ENCODE measurements at regions not wholly inside any gene's neighbourhood (a gene's known extent, or its start where the extent isn't known, plus 50 kb on each side); places are given as distances from the start of the nearest gene placed in this dataset.

DNA sequence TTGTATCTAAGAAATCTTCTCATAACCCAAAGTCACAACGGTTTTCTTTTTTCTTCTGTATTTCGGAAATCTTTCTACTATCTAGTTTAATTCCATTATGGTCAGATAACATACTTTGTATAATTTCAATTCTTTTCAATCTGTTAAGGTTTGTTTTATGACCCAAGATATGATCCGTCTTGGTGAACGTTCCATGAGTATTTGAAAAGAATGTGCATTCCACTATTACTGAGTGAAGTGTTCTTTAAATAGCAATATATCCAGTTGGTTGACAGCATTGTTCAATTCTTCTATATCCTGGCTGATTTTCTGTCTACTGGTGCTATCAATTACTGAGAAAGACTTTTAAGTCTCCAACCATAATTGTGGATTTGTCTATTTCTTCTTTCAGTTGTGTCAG, 414.5 kb downstream of the TNS1 start:
- TF ChIP-seq GABPA (IDR thresholded peaks at IDR 0.05; ENCODE audit: low read depth) (no peak), TCF12 (IDR thresholded peaks at IDR 0.05; ENCODE audit: low read depth, low read length) (no peak), SP1 (IDR thresholded peaks at IDR 0.05; ENCODE audit: low read depth, low read length) (no peak), JUND (IDR thresholded peaks at IDR 0.05; ENCODE audit: low read depth, low read length) (no peak), BACH1 (IDR thresholded peaks at IDR 0.05; ENCODE audit: borderline replicate concordance) (no peak), MXI1 (IDR thresholded peaks at IDR 0.05; ENCODE audit: low read depth, low read length) (no peak), POLR2A (IDR thresholded peaks at IDR 0.05; ENCODE audit: low read depth, low read length) (no peak), CUX1 (IDR thresholded peaks at IDR 0.05; ENCODE audit: insufficient replicate concordance, low read depth, low read length) (no peak)
- TF ChIP-seq, protein P1, sequence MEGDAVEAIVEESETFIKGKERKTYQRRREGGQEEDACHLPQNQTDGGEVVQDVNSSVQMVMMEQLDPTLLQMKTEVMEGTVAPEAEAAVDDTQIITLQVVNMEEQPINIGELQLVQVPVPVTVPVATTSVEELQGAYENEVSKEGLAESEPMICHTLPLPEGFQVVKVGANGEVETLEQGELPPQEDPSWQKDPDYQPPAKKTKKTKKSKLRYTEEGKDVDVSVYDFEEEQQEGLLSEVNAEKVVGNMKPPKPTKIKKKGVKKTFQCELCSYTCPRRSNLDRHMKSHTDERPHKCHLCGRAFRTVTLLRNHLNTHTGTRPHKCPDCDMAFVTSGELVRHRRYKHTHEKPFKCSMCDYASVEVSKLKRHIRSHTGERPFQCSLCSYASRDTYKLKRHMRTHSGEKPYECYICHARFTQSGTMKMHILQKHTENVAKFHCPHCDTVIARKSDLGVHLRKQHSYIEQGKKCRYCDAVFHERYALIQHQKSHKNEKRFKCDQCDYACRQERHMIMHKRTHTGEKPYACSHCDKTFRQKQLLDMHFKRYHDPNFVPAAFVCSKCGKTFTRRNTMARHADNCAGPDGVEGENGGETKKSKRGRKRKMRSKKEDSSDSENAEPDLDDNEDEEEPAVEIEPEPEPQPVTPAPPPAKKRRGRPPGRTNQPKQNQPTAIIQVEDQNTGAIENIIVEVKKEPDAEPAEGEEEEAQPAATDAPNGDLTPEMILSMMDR (IDR thresholded peaks at IDR 0.05 in 2 of 3, conservative IDR thresholded peaks at IDR 0.05 in 1 of 3; ENCODE audit: control insufficient read depth in 2 of 3, extremely low read depth in 1 of 3, insufficient read depth in 1 of 3, low read depth in 3 of 3, low read length in 3 of 3): no peak
- TF ChIP-seq, protein P2, sequence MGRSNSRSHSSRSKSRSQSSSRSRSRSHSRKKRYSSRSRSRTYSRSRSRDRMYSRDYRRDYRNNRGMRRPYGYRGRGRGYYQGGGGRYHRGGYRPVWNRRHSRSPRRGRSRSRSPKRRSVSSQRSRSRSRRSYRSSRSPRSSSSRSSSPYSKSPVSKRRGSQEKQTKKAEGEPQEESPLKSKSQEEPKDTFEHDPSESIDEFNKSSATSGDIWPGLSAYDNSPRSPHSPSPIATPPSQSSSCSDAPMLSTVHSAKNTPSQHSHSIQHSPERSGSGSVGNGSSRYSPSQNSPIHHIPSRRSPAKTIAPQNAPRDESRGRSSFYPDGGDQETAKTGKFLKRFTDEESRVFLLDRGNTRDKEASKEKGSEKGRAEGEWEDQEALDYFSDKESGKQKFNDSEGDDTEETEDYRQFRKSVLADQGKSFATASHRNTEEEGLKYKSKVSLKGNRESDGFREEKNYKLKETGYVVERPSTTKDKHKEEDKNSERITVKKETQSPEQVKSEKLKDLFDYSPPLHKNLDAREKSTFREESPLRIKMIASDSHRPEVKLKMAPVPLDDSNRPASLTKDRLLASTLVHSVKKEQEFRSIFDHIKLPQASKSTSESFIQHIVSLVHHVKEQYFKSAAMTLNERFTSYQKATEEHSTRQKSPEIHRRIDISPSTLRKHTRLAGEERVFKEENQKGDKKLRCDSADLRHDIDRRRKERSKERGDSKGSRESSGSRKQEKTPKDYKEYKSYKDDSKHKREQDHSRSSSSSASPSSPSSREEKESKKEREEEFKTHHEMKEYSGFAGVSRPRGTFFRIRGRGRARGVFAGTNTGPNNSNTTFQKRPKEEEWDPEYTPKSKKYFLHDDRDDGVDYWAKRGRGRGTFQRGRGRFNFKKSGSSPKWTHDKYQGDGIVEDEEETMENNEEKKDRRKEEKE (IDR thresholded peaks at IDR 0.05): no peak
- TF ChIP-seq, protein P3, sequence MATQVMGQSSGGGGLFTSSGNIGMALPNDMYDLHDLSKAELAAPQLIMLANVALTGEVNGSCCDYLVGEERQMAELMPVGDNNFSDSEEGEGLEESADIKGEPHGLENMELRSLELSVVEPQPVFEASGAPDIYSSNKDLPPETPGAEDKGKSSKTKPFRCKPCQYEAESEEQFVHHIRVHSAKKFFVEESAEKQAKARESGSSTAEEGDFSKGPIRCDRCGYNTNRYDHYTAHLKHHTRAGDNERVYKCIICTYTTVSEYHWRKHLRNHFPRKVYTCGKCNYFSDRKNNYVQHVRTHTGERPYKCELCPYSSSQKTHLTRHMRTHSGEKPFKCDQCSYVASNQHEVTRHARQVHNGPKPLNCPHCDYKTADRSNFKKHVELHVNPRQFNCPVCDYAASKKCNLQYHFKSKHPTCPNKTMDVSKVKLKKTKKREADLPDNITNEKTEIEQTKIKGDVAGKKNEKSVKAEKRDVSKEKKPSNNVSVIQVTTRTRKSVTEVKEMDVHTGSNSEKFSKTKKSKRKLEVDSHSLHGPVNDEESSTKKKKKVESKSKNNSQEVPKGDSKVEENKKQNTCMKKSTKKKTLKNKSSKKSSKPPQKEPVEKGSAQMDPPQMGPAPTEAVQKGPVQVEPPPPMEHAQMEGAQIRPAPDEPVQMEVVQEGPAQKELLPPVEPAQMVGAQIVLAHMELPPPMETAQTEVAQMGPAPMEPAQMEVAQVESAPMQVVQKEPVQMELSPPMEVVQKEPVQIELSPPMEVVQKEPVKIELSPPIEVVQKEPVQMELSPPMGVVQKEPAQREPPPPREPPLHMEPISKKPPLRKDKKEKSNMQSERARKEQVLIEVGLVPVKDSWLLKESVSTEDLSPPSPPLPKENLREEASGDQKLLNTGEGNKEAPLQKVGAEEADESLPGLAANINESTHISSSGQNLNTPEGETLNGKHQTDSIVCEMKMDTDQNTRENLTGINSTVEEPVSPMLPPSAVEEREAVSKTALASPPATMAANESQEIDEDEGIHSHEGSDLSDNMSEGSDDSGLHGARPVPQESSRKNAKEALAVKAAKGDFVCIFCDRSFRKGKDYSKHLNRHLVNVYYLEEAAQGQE (IDR thresholded peaks at IDR 0.05; ENCODE audit: low read depth, low read length): no peak

All from GM12878 (cell line).